ENCODE measurements at regions not wholly inside any gene's neighbourhood (a gene's known extent, or its start where the extent isn't known, plus 50 kb on each side); places are given as distances from the start of the nearest gene placed in this dataset.

GRCh38 chr1:25050165-25050564 lies 120.1 kb upstream of the RUNX3 start:
- CTCF ChIA-PET, result interaction anchor here (0.7 kb wide), 1 partner anchor 14 kb away, joined by 7 read pairs; no protein-coding TSS in a partner anchor
- H3K18ac ChIP-seq (ENCODE audit: low read depth, low read length), result no peak overlapping the region
- no peak overlapping the region for H3K4me2 ChIP-seq (ENCODE audit: low read depth, low read length)
- no peak overlapping the region for H2AK9ac ChIP-seq (replicated peaks; ENCODE audit: low read depth, low read length, poor library complexity)
- H3K36me3 ChIP-seq (ENCODE audit: control insufficient read depth, insufficient read depth, low read length), result no peaks in the 10 kb centered on the region
- no TSS peak for BruUV-seq (replicated peaks)
- H4K91ac ChIP-seq (ENCODE audit: insufficient read depth, low read depth, low read length), result no peak overlapping the region
- H3K4me3 ChIP-seq (ENCODE audit: insufficient read depth, low read depth, low read length), result no peak overlapping the region
- no peak for DNase-seq
- no peak overlapping the region for H4K5ac ChIP-seq (ENCODE audit: low read depth, low read length)
- dilution Hi-C loops (cut with HindIII; ENCODE audit: low sequenced_read_pairs, unreplicated experiment) (no loop called here), intact Hi-C loops (cut with micrococcal nuclease) (no loop called here), in situ Hi-C loops (cut with MboI; ENCODE audit: low sequenced_read_pairs) (no loop called here)
- no peaks in the 10 kb centered on the region for H4K20me1 ChIP-seq (ENCODE audit: insufficient read depth, low read length)
- TF ChIP-seq MXI1 (IDR thresholded peaks at IDR 0.05; ENCODE audit: borderline replicate concordance, low read depth, low read length) (no peak), POLR2A (IDR thresholded peaks at IDR 0.05; ENCODE audit: low read depth, low read length) (no peak), ELK1 (IDR thresholded peaks at IDR 0.05; ENCODE audit: borderline replicate concordance, low read depth, low read length) (no peak), CHD1 (IDR thresholded peaks at IDR 0.05; ENCODE audit: low read depth, low read length) (no peak)
- no peak overlapping the region for H2BK15ac ChIP-seq (ENCODE audit: low read depth, low read length)
- H3K14ac ChIP-seq (replicated peaks; ENCODE audit: low read depth, low read length), result no peak overlapping the region
- no peak overlapping the region for H3K56ac ChIP-seq (ENCODE audit: extremely low read depth, insufficient read depth, low read length)
- H2BK20ac ChIP-seq (ENCODE audit: low read depth, low read length), result no peak overlapping the region
- H3K4me1 ChIP-seq (ENCODE audit: control insufficient read depth, insufficient read depth, low read length), result no peaks in the 10 kb centered on the region
- no peak overlapping the region for H3K23ac ChIP-seq (ENCODE audit: low read depth, low read length)
- no peaks in the 10 kb centered on the region for H3K79me1 ChIP-seq (ENCODE audit: low read depth in 1 of 2, low read length in 2 of 2)
- H2AK5ac ChIP-seq (ENCODE audit: low read depth, low read length), result no peak overlapping the region
- H3K9me3 ChIP-seq (ENCODE audit: control insufficient read depth, insufficient read depth, low read length), result no peaks in the 10 kb centered on the region
- H2BK120ac ChIP-seq (ENCODE audit: low read depth, low read length), result no peak overlapping the region
- ATAC-seq (ENCODE audit: low read depth), result no peak
- no CpG with 5 or more reads among the region's 8 CpGs for WGBS, 2 experiments (ENCODE audit: extremely low coverage in 2 of 2, insufficient read length in 1 of 2)
- H3K9ac ChIP-seq (ENCODE audit: low read depth, low read length), result no peak overlapping the region
- no peak overlapping the region for H2AFZ ChIP-seq (replicated peaks; ENCODE audit: low read length, poor library complexity)
- POLR2A ChIA-PET (ENCODE audit: unreplicated experiment), result no interaction called here
- no peak overlapping the region for H4K8ac ChIP-seq (ENCODE audit: low read depth in 2 of 2, low read length in 2 of 2)
- no peak overlapping the region for H3K27ac ChIP-seq (ENCODE audit: insufficient read depth, low read length)
- H3K4ac ChIP-seq (ENCODE audit: low read depth, low read length), result no peak overlapping the region
- H2BK5ac ChIP-seq (ENCODE audit: low read depth, low read length, poor library complexity, severe bottlenecking), result no peak overlapping the region
- peaks cover 90% of the 10 kb centered on the region for H3K27me3 ChIP-seq (ENCODE audit: control insufficient read depth, insufficient read depth, low read length)
- H3K9me1 ChIP-seq (ENCODE audit: insufficient read depth, low read length), result no peaks in the 10 kb centered on the region

All from IMR-90 (cell line).